K562 (cell line): ENCODE measurements at regions not wholly inside any gene's neighbourhood (a gene's known extent, or its start where the extent isn't known, plus 50 kb on each side); places are given as distances from the start of the nearest gene placed in this dataset.

Experiments
- EZH2 ChIP-seq: IDR thresholded peaks from 2 replicates; pipeline ENCODE4 v1.6.1; 2012; ENCODE audit warnings: low read depth, mild to moderate bottlenecking, inconsistent platforms, low read length, borderline replicate concordance
- MAFK ChIP-seq: IDR thresholded peaks from 2 replicates; pipeline ENCODE4 v1.6.1; 2011; ENCODE audit warnings: low read length, improper control_type of control experiment
- POLR2A ChIP-seq: fragments of 450-650 bp; conservative IDR thresholded peaks from 2 replicates; pipeline ENCODE4 v1.6.1; 2016
- TF ChIP-seq, protein P1 (sequence below): sonication (generic); formaldehyde crosslinking; IDR thresholded peaks from 2 replicates; pipeline ENCODE4 v1.8.0; 2023; ENCODE audit warnings: mild to moderate bottlenecking, missing genetic modification reagents
- TF ChIP-seq, protein P2 (sequence below), 3 experiments: IDR thresholded peaks in 2 of 3; conservative IDR thresholded peaks in 1 of 3; 2 replicates each; pipeline ENCODE4 v1.5.1; 2011 to 2012; ENCODE audit warnings: low read length in 3 of 3, mild to moderate bottlenecking in 3 of 3, control low read depth in 2 of 3, improper control_type of control experiment in 1 of 3, inconsistent platforms in 1 of 3, low read depth in 1 of 3, mixed read lengths in 1 of 3, moderate library complexity in 1 of 3; ENCODE audit not compliant: insufficient read depth in 2 of 3

DNA sequence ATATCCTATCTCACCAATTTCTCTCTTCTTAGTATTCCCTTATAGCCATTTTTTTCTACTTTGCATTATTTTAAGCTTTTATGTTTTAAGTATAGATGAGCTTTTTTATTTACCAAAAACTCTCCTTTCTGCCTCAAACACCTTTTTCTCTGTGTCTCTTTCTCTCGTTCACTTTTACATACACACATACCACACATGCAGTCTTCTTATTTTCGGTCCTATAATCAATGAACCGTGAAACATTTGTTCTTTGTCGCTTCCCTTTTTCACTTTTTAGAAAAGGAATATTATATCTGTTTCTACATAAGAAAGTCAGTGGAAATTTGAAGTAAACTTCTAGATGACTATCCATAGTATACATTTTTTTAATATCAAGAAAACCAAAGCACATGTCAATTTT, 183.2 kb downstream of the MRPL39 start:
- TF ChIP-seq POLR2A (no peak), MAFK (no peak), EZH2 (no peak)
- TF ChIP-seq, protein P1, sequence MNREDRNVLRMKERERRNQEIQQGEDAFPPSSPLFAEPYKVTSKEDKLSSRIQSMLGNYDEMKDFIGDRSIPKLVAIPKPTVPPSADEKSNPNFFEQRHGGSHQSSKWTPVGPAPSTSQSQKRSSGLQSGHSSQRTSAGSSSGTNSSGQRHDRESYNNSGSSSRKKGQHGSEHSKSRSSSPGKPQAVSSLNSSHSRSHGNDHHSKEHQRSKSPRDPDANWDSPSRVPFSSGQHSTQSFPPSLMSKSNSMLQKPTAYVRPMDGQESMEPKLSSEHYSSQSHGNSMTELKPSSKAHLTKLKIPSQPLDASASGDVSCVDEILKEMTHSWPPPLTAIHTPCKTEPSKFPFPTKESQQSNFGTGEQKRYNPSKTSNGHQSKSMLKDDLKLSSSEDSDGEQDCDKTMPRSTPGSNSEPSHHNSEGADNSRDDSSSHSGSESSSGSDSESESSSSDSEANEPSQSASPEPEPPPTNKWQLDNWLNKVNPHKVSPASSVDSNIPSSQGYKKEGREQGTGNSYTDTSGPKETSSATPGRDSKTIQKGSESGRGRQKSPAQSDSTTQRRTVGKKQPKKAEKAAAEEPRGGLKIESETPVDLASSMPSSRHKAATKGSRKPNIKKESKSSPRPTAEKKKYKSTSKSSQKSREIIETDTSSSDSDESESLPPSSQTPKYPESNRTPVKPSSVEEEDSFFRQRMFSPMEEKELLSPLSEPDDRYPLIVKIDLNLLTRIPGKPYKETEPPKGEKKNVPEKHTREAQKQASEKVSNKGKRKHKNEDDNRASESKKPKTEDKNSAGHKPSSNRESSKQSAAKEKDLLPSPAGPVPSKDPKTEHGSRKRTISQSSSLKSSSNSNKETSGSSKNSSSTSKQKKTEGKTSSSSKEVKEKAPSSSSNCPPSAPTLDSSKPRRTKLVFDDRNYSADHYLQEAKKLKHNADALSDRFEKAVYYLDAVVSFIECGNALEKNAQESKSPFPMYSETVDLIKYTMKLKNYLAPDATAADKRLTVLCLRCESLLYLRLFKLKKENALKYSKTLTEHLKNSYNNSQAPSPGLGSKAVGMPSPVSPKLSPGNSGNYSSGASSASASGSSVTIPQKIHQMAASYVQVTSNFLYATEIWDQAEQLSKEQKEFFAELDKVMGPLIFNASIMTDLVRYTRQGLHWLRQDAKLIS (CRISPR knock-in tag), result no peak
- TF ChIP-seq, protein P2, sequence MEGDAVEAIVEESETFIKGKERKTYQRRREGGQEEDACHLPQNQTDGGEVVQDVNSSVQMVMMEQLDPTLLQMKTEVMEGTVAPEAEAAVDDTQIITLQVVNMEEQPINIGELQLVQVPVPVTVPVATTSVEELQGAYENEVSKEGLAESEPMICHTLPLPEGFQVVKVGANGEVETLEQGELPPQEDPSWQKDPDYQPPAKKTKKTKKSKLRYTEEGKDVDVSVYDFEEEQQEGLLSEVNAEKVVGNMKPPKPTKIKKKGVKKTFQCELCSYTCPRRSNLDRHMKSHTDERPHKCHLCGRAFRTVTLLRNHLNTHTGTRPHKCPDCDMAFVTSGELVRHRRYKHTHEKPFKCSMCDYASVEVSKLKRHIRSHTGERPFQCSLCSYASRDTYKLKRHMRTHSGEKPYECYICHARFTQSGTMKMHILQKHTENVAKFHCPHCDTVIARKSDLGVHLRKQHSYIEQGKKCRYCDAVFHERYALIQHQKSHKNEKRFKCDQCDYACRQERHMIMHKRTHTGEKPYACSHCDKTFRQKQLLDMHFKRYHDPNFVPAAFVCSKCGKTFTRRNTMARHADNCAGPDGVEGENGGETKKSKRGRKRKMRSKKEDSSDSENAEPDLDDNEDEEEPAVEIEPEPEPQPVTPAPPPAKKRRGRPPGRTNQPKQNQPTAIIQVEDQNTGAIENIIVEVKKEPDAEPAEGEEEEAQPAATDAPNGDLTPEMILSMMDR (IDR thresholded peaks at IDR 0.05 in 2 of 3, conservative IDR thresholded peaks at IDR 0.05 in 1 of 3; ENCODE audit: insufficient read depth in 2 of 3, low read depth in 1 of 3, low read length in 3 of 3), result no peak
